Kidney (tissue), 13 donors: ENCODE measurements at regions not wholly inside any gene's neighbourhood (a gene's known extent, or its start where the extent isn't known, plus 50 kb on each side); places are given as distances from the start of the nearest gene placed in this dataset.

Experiments
- DNase-seq, 5 donors: peaks; one replicate each; pipeline ENCODE4 v3.0.0-alpha.2; 2013 to 2020
- FAIRE-seq: peaks from 2 replicates; lab custom pipeline; 2012; peaks lifted over from hg19 to GRCh38; lab: Jason Lieb, UNC
- H3K27ac ChIP-seq, 2 donors: one replicate each; pipeline ENCODE4 v1.7.0; 2013; ENCODE audit warnings: low read depth in 2 of 2, low read length in 2 of 2, inconsistent platforms in 1 of 2
- H3K27me3 ChIP-seq: one replicate; pipeline ENCODE4 v1.7.1; 2013; ENCODE audit warnings: low read length, inconsistent platforms; ENCODE audit not compliant: control insufficient read depth, insufficient read depth
- H3K36me3 ChIP-seq, 3 donors: one replicate each; pipeline versions ENCODE4 v1.7.0 to v1.7.1; 2013; ENCODE audit warnings: low read length in 3 of 3, control low read depth in 1 of 3, inconsistent platforms in 1 of 3; ENCODE audit not compliant: insufficient read depth in 3 of 3, control insufficient read depth in 2 of 3
- H3K4me1 ChIP-seq, 3 donors: one replicate each; pipeline versions ENCODE4 v1.7.0 to v1.7.1; 2013; ENCODE audit warnings: low read length in 3 of 3, inconsistent platforms in 1 of 3, low read depth in 1 of 3; ENCODE audit not compliant: control insufficient read depth in 2 of 3, insufficient read depth in 2 of 3
- H3K4me3 ChIP-seq, 3 donors: one replicate each; pipeline versions ENCODE4 v1.7.0 to v1.8.1; 2013; ENCODE audit warnings: low read length in 3 of 3, control low read depth in 1 of 3, inconsistent platforms in 1 of 3
- H3K9ac ChIP-seq, 3 donors: one replicate each; pipeline versions ENCODE4 v1.7.0 to v1.7.1; 2013; ENCODE audit warnings: low read length in 3 of 3, control low read depth in 1 of 3, inconsistent platforms in 1 of 3
- H3K9me3 ChIP-seq, 3 donors: one replicate each; pipeline versions ENCODE4 v1.7.0 to v1.7.1; 2013; ENCODE audit warnings: low read length in 3 of 3, control low read depth in 1 of 3, inconsistent platforms in 1 of 3; ENCODE audit not compliant: control insufficient read depth in 2 of 3, insufficient read depth in 1 of 3
- CTCF ChIP-seq: IDR thresholded peaks from 3 replicates; pipeline ENCODE4 v1.5.1; 2012; ENCODE audit warnings: mild to moderate bottlenecking, moderate library complexity, borderline replicate concordance; ENCODE audit not compliant: insufficient read depth; ENCODE audit errors: extremely low read depth
- intact Hi-C: fragments of 100-400 bp; cut with DNase I; formaldehyde crosslinking; loops from one replicate; pipeline ENCODE4 v1.11.1; 2022
- donor health status: control.
- donor health status: control.
- donor health status: control.
- donor health status: control.
- donor health status: control.
- donor health status: DM: yes; HTN: yes; CAD: no.
- donor health status: Normal renal cell carcinoma (clear cell type).

GRCh38 chr1:2857521-2857920 is 56.0 kb upstream of the TTC34 start:
- H3K4me3 ChIP-seq, result no peak overlapping the region
- no peak overlapping the region for H3K9ac ChIP-seq
- no peaks in the 10 kb centered on the region for H3K27me3 ChIP-seq
- H3K9me3 ChIP-seq, result no peaks in the 10 kb centered on the region
- no peak for FAIRE-seq
- intact Hi-C loops, result no loop called here
- no peaks in the 10 kb centered on the region for H3K36me3 ChIP-seq
- no peak overlapping the region for H3K27ac ChIP-seq
- no peaks in the 10 kb centered on the region for H3K4me1 ChIP-seq
- peak in 2 of 5 donors; percentile 34 to 43 for DNase-seq
- TF ChIP-seq CTCF, result no peak

DNA sequence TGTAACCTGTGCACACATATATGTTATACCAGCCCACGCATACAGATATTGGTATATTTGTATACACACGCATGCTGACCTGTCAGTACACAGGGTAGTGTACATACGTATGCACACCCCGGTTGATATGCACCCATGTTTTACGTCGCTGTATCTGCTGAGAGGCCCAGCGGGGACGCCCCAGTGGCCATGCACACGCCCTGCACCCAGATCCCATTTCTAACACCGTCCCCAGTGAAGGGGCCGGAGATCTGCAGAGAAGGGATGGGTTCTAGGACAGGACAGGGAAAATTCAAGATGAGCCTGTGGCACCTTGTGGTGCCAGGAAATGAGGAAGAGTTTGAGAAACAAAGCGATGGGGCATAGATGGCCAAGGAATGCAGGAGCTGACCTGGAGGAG is 57.2 kb upstream of the TTC34 start:
- FAIRE-seq (no peak), DNase-seq (no peak)
- no peaks in the 10 kb centered on the region for H3K27me3 ChIP-seq
- no peaks in the 10 kb centered on the region for H3K36me3 ChIP-seq
- intact Hi-C loops, result no loop called here
- no peaks in the 10 kb centered on the region for H3K9me3 ChIP-seq
- no peak overlapping the region for H3K4me3 ChIP-seq
- H3K4me1 ChIP-seq, result no peaks in the 10 kb centered on the region
- no peak overlapping the region for H3K27ac ChIP-seq
- H3K9ac ChIP-seq, result no peak overlapping the region
- no peak for TF ChIP-seq CTCF

- TF ChIP-seq CTCF, result no peak
- H3K4me1 ChIP-seq, result no peaks in the 10 kb centered on the region
- FAIRE-seq (no peak), DNase-seq (peak in 1 of 5 donors; percentile 41)
- no peaks in the 10 kb centered on the region for H3K27me3 ChIP-seq
- intact Hi-C loops, result no loop called here
- no peak overlapping the region for H3K4me3 ChIP-seq
- H3K36me3 ChIP-seq, result no peaks in the 10 kb centered on the region
- H3K27ac ChIP-seq, result no peak overlapping the region
- no peak overlapping the region for H3K9ac ChIP-seq
- no peaks in the 10 kb centered on the region for H3K9me3 ChIP-seq
These were observed 57.9 kb upstream of the TTC34 start for GRCh38 chr1:2859219-2859880.

GRCh38 chr1:2859881-2860430 is 58.5 kb upstream of the TTC34 start:
- no peaks in the 10 kb centered on the region for H3K36me3 ChIP-seq
- no peaks in the 10 kb centered on the region for H3K27me3 ChIP-seq
- H3K9me3 ChIP-seq, result no peaks in the 10 kb centered on the region
- TF ChIP-seq CTCF, result no peak
- no peak overlapping the region for H3K4me3 ChIP-seq
- H3K9ac ChIP-seq, result no peak overlapping the region
- FAIRE-seq (no peak), DNase-seq (peak in 2 of 5 donors; percentile 26 to 36)
- H3K4me1 ChIP-seq, result no peaks in the 10 kb centered on the region
- intact Hi-C loops, result no loop called here
- no peak overlapping the region for H3K27ac ChIP-seq
